ENCODE measurements at regions not wholly inside any gene's neighbourhood (a gene's known extent, or its start where the extent isn't known, plus 50 kb on each side); places are given as distances from the start of the nearest gene placed in this dataset.

DNA sequence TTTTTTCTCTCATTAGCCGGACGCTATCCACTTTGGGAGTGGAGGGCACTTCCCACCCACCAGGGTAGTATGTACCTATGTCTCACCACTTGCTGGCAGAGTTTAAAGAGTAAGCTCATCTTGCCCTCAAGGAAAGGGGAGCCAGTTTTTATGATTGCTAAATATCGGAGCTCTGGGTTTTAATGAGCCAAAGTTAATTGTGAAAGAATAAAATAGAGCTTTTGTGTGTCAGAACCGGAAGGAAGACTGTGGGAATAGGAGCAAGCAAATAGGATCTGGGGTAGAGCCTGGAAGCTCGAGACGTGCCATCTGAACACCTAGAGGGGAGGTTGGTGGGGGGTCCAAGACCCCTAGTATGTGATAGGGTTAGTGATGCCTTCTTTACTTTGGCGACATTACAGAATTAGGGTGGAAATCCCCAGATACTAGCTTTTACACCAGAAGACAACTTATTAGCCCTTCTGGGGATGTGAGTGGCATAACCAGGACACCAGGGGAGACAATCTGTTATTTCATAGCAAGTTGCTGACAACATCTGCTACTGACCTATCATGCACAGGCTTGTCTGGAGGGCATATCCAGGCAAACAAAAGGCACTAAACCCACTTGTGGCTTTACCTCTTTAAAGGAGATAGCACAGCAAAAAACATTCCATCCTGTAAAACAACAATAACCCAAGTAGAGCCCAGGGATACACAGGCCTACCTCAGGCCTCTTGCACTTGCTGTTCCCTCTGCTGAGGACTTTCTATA lies 333.8 kb downstream of the ZNF621 start:
- DNase-seq (ENCODE audit: low read depth), result no peak

DNA sequence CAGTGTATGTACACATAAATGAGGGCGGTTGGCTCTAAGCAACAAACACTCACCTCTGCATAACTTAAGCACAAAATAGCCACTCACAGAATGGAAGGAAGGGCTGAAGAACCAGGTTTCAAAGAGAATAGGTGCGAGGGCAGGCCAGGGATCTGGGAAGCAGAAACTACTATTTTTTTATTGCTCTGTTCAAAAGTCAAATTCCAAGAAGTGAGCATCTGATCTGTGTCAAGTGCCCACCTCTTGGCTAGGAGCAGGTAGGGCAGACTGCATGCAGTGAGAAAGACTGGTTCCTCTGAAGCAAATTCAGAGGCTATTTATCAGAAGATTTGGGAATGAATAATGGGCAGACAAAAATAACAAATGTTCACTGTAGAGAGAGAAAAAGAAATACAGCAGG lies 336.4 kb upstream of the CTNNB1 start:
- no peak for DNase-seq (ENCODE audit: low read depth)

- no peak for DNase-seq (ENCODE audit: low read depth)
These were observed 335.0 kb upstream of the CTNNB1 start for GRCh38 chr3:40864146-40864782.

DNA sequence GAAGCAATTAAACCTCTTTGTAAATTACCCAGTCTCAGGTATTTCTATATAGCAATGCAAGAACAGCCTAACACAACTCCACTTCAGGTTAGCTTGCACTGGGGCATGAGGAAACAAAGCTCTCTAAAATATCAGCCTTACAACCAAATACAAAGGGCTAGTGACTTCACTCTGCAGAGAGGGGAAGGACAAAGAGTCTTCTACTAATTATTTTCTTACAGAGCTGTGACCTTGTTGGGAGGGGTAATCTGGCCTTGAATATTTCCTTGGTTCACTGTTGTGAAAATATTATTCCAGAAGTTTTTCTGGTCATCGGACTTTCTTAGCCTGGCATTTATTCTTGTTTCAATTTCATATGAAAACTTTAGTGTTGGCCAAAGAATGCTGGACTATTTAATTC lies 334.4 kb upstream of the CTNNB1 start:
- DNase-seq (ENCODE audit: low read depth), result no peak

DNA sequence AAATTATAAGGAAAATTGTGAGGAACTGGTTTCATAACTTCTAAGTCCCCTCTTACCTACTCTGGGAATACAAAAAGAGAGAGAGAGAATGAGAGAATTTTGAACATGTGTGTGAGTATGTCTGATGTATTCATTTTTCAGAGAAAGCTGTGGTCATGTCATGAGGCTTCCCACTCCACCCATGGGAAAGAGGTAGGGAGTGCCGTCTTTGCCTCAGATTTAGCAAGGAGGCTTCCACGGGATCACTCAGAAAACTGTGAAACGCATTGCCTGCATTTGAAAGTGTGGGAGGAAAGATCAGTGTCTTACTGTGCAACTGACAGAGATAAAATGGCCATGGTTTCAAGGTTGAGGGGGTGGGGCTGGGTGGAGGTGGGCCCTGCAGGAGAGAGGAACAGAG lies 331.5 kb upstream of the CTNNB1 start:
- peak; percentile 8 for DNase-seq (ENCODE audit: low read depth)

GRCh38 chr3:40869013-40869412 lies 330.3 kb upstream of the CTNNB1 start:
- no peak for DNase-seq (ENCODE audit: low read depth)

- DNase-seq (ENCODE audit: low read depth), result no peak
These were observed 329.4 kb upstream of the CTNNB1 start for GRCh38 chr3:40869939-40870338.

GRCh38 chr3:40871394-40871793 lies 327.9 kb upstream of the CTNNB1 start:
- DNase-seq (ENCODE audit: low read depth), result no peak

DNA sequence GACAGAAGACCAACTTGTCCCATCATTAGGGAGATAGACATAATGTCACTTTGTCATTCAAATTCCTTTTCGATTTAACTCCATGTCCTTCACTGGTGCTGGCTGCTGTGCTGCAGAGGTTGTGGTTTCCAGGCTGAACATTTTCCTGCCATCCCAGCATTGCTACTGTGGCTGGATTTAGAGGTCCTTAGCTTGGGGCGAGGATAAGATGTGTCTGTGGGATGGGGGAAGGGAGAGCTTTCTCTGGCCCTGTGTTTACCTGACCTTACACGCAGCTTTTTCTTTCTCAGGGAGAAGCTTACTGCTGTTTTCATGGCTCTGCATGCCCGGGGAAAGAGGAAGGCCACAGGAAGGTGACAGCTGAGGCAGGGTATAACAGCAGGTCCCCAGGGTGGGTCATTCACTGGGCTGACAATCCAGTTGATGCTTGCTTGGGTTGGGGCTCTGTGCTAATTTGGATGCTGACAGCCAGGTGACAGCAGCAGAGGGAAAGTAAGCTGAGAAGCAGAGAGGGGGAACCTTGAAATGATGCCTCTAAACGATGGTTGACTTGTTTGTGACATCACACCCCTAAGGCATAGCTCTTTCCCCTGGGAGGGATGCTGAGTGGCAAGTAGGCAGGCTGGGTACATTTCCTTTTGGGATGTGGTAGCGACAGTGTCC lies 326.9 kb upstream of the CTNNB1 start:
- DNase-seq (ENCODE audit: low read depth), result no peak

DNA sequence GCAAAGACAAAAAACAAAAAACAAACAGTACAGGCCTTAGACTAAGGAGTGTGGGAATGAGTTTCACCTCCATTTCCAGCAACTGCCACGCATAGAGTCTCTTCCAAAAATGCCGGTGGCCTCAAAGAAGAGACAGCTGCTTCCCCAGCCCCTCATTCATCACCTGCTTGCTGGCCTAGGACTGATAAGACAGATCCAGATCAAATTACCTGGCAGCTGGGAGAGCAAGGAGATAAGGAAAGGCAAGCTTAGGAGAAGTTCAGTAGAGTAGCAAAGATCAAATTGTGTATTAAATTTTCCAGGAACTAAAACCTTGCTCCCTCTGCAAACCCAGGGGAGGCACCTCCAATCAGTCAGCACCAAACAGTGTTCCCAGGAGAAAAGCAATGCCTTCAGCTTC lies 325.8 kb upstream of the CTNNB1 start:
- no peak for DNase-seq (ENCODE audit: low read depth)

- DNase-seq (ENCODE audit: low read depth), result no peak
These were observed 325.2 kb upstream of the CTNNB1 start for GRCh38 chr3:40873934-40874699.

- no peak for DNase-seq (ENCODE audit: low read depth)
These were observed 323.7 kb upstream of the CTNNB1 start for GRCh38 chr3:40875581-40875980.

GRCh38 chr3:40876009-40876408 lies 323.3 kb upstream of the CTNNB1 start:
- no peak for DNase-seq (ENCODE audit: low read depth)

GRCh38 chr3:40876496-40876895 lies 322.8 kb upstream of the CTNNB1 start:
- DNase-seq (ENCODE audit: low read depth), result no peak

- no peak for DNase-seq (ENCODE audit: low read depth)
These were observed 321.5 kb upstream of the CTNNB1 start for GRCh38 chr3:40877631-40878463.

DNA sequence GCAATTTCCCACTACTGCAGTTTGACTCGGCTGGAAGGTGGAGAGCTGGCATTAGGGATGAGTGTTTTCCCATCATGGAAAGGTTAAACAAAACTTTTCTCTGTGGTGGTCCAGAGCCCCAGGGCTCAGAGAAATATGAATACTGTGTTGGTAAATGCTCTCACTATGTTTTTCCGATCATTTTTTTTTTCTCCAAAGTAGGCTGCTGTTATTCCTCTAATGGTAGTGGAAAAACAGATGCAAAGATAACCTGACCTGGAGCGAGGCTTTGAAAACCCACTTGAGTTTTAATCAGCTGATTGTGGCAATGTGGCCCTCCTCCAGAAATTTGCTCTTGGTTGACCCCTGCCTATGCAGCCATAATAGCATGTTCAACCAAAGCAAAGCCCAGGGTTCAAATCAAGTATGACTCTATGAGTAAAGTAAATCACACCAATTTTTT lies 320.8 kb upstream of the CTNNB1 start:
- DNase-seq (ENCODE audit: low read depth), result no peak

GRCh38 chr3:40885430-40885829 lies 313.9 kb upstream of the CTNNB1 start:
- DNase-seq (ENCODE audit: low read depth), result no peak

DNA sequence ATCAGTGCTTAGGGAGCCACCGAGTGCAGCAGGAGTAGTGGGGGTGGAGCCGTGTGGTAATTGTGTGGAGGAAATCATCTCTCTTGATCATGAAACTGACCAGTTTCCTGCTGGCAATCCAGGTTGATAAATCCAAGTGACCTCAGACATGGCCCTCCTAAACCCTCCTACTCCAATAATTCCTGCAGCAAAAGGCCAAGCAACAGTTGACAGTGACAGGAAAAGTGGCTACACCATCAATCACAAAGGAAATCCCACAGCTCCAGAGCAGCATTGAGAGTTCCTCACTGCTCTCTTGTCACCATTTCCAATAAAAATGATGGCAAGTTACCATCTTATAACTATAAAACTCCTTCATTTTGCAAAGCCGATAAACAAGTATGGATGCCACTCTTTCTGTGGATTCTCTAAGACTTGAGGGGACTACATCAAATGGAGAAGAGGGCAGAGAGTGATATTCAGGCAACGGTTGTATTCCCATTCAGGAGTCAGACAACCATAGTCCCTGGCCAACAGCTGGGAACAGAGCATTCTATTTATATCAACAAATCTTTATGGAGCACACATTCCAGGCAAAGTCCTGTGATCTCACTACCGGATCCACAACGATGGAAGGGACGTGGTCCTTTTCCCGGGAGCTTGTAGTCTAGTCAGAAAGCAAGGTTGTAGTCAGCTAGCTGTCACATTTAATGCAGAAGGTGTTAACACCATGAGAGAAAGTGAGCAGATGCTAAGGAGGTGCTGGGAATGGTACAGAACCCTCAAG lies 312.5 kb upstream of the CTNNB1 start:
- no peak for DNase-seq (ENCODE audit: low read depth)

DNA sequence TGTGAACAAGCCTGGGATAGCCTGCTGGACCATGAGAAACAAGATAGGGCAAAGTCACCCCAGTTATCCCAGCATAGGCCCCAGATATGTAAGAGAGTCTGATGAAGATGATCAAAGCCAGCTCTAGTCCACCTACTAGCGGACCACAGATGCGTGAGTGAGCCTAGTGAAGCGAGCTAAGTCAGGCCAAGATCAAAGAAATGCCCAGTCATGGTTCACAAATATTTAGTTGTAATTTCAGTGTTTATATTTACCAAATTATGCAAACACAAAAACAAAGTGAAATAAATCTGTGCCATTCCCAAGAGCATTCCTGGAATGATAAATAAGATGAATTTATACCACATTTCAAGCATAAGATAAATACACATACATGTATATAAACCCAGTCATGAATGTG lies 308.1 kb upstream of the CTNNB1 start:
- no peak for DNase-seq (ENCODE audit: low read depth)

DNA sequence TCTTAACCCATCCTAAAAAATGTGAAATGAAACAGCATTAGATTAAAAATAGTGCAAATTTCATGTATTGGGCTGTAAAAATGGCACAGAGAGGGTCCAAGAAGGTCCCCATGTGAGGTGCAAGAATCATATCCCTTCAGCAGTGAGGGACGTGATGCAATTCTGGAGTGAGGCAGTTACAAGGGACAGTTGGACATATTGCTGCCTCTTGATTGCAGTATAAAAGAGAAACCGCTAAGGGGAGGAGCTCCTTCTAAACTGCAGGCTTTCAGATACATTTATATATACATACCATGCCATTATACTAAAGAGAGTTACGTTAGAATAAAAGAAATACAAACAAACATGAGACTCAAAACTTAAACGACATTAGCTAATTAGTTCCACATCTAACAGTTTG lies 304.2 kb upstream of the CTNNB1 start:
- DNase-seq (ENCODE audit: low read depth), result no peak

- peak; percentile 42 for DNase-seq (ENCODE audit: low read depth)
These were observed 300.0 kb upstream of the CTNNB1 start for GRCh38 chr3:40899286-40899712.

Data from amniotic epithelial cell (primary cell).